ENCODE measurements at regions not wholly inside any gene's neighbourhood (a gene's known extent, or its start where the extent isn't known, plus 50 kb on each side); places are given as distances from the start of the nearest gene placed in this dataset.

DNA sequence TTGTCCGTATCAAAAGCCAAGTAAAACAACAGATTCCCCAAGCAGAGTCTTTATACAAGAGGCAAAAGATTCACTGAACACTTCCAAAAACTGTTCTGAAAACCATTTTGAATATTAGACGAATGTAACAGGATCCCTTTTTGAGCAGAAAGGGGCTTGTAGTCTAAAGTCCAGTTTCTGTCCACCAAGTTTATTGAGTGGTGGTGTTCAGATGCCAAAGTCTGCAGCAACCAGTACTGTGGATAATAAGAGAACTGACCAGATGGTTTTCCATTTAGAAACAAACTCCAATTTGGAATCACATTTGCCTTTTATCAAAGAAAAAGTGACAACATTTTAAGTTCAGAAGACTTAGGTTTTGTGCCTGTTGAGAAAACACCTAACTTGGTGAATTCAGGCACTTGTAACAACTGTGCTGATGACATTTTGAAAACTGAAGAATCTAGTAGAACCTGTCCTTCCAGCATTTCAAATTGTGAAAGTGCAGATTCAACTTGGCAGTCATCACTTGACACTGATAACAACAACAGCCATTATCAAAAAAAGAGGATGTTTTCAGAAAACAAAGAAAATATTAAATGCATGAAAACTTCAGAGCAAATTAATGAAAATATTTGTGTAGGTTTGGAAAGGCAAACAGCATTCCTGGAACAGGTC, 217.1 kb downstream of the CSNK2A3 start:
- DNase-seq (ENCODE audit: low read depth), result no peak

DNA sequence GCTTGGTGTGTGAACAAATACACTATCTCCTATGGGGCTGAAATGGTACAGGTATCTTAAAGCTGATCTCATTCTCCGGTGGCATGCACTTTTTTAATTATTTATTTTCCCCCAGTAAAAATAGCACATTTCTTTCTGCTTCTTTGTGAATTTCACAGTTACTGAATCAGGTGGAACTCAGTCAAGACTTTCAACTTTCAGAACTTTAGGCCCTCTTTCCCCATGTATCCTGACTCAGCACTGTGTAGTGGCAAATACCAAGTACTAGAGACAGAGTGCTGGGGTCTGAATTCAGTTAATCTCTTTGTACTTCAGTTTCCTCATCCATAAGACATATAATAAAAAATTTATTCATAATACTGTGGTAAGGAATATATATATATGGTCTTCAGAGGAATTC, 223.9 kb downstream of the CSNK2A3 start:
- DNase-seq (ENCODE audit: low read depth), result no peak

DNA sequence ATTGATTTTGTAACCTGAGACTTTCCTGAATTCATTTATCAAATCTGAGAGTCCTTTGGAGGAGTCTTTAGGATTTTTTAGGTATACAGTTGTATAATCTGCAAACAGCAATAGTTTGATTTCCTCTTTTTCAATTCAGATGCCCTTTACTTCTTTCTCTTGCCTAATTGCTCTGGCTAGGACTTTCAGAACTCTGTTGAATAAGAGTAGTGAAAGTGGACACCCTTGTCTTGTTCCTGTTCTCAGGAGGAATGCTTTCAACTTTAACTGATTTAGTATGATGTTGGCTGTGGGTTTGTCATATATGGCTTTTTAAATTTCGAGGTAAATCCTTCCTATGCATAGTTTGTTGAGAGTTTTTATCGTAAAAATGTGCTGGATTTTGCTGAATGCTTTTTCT, 227.4 kb downstream of the CSNK2A3 start:
- no peak for DNase-seq (ENCODE audit: low read depth)

DNA sequence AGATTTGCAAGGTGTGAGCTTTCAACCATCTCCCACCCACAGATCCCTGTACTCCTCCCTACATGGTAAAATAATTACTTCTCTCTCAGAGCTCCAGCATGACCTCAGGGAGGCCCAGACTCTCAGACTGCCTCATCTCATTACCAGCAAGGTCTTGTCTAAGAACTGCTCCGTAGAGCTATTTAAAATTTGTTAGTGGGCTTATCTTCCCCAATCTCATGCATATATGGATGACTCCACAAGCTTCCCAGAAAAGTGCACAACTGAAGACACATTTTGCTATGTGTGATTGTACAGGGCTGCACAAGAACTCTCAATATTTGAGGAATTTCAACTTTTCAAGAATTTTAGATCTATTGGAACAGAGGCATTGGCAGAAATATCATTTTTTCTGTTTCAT, 230.3 kb downstream of the CSNK2A3 start:
- no peak for DNase-seq (ENCODE audit: low read depth)

DNA sequence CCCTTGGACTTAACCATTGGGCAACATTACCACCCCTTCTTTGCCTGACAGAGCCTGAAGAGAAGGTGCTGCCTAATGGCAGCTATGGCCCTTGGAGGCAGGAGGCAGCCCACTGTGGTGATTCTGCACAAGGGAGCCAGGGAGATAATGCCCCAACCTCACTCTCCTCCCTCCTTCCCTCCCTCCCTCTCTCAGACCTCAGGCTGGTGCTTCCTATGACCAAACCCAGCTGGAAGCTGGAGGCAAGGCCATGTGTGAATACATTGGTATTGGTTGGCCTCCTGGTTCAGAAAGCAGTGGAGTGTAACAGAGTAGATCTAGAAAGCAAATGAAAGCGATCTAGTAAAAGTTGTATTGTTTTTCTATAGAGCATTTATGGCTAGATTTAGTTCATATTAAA, 233.1 kb downstream of the CSNK2A3 start:
- no peak for DNase-seq (ENCODE audit: low read depth)

DNA sequence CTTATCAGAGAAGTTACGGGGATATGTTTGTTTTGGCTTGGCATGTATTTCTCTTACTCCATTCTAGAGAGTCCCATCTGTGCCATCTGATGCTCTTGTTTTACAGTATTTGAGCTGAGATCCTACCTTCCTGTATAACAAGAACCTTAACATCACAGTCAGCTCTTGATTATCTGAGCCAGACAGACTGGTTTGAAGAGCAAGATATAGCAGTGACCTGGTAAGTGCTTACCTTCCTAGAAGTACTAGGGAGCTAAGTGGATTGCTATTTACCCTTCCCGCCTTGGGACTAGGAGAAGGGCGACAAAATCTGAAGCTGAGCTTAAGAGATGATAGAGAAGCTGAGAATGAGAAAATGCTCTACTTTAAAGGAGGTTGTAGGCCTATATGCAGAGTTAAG, 235.3 kb downstream of the CSNK2A3 start:
- no peak for DNase-seq (ENCODE audit: low read depth)

DNA sequence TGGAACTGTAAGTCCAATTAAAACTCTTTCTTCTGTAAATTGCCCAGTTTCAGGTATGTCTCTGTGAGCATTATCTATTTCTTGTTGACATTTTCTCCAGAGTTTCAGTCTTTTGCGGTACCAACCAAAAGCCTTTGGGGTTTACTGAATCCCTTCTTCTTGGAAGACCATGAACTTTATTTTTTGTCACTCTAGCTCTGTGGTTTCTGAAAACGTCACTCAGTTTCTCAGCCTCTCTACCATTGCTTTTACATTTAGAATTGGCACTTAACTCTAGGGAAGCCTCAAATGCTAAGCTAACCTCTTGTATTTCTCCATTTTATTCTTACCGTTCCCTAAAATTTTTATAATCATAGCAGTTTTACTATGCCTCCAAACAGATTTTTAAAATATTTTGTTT, 237.6 kb downstream of the CSNK2A3 start:
- no peak for DNase-seq (ENCODE audit: low read depth)

DNA sequence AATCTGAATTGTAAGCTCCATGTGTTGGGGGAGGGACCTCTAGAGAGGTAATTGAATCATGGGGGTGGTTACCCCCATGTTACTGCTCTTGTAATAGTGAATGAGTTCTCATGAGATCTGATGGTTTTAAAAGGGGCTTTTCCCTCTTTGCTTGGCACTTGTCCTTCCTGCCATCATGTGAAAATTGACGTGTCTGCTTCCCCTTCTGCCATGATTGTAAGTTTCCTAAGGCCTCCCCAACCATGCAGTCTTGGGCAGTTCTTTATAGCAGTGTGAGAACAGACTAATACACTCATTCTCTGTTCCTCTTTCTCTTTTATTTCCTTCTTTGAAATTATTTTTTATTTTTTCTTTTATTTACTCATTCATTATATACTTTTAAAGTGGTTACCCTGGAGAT, 239.4 kb downstream of the CSNK2A3 start:
- no peak for DNase-seq (ENCODE audit: low read depth)

DNA sequence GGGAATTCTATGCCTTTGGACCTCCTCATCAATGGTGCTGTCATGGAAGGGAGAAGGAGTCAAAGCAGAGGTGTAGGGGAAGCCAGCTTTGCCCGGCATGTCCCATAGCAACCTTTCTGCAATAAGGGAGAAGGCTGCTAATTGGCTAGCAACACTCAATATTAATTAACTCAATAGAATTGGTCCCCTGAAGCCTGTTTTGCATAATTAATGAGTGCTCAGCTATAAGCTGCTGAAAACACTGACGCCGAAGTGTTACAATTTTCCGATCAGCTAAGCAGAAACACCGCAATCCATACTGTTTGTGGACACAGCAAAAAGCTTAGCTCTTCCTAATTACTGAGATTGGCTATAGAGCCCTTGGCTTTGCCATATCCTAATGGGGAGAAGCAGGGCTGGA, 245.0 kb downstream of the CSNK2A3 start:
- no peak for DNase-seq (ENCODE audit: low read depth)

DNA sequence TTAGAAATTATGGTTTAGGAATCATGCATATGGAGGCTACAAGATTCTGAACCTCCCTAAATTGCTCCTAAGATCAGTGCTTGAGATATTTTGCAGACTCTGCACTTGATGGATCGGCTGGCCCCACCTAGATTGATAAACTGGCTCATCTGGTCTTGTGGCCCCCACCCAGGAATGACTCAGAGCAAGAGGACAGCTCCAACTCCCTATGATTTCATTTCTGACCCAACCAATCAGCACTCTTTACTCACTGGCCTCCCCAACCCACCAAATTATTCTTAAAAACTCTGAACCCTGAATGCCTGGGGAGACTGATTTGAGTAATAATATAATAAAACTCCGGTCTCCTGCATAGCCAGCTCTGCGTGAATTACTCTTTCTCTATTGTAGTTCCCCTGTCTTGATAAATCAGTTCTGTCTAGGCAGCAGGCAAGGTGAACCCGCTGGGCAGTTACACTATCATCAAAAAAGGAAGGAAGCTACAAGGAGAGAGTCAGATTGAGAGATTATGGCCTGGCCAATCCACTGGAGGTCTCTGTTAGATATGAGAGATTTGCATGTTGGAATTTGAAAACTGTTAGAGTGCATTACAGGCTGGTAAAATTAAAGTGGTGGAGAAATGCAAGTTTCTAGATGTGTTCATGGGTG, 245.8 kb downstream of the CSNK2A3 start:
- no peak for DNase-seq (ENCODE audit: low read depth)

DNA sequence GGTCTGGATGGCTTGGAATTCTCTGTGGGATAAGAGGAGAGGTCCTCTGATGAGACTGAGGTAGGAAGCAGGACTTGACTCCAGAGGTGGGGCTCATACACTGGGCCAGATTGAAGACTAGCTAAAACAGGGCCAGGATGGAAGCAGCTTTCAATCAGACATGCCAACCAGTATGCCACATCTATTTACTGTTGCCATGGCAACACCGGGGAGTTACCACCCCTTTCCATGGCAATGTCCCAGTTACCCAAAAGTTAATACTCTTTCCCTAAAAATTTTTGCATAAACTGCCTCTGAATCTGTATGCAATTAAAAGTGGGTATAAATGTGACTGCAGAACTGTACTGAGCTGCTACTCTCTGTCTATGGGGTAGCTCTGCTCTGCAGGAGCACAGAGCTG, 247.5 kb upstream of the ZBED5 start:
- no peak for DNase-seq (ENCODE audit: low read depth)

DNA sequence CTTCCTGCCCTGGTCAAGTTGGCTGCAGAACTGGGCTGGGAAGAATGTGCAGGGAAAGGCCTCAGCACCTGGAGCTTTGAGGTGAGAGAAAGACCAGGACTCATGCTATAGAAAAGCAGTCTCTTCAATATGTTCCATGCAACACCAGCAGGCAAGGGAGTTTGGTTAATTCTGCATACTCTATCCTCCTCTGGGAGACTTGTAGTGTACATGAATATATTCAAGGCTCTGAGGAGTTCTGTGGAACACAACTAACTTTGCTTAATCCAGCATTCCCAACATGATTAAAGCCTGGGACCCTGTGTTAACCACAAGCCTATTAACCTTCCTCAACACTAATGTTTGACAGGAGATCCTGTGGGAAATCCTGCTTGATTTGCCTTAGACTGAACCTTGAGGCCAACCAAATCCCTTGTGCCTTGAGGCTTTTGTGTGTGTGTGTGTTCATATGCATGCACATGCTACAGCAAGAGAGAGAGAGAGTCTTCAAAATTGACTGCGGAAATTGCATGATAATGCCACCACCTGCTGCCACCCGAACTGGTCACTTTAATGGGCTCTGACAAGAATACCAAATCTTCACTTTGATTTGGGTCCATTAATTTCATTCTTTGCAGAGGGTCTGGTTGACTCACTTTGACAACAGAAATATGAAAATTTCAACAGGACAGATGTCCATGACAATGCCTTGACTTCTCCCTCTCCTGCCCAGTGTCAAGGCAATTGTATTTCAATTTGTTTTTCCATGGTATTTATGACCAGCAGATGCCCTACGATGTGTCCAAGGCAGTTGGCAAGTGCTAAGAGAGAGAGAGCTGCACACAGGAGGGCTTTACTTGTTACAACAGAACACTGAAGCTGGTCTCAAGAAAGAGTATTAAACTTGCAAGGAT, 238.2 kb upstream of the ZBED5 start:
- no peak for DNase-seq (ENCODE audit: low read depth)

DNA sequence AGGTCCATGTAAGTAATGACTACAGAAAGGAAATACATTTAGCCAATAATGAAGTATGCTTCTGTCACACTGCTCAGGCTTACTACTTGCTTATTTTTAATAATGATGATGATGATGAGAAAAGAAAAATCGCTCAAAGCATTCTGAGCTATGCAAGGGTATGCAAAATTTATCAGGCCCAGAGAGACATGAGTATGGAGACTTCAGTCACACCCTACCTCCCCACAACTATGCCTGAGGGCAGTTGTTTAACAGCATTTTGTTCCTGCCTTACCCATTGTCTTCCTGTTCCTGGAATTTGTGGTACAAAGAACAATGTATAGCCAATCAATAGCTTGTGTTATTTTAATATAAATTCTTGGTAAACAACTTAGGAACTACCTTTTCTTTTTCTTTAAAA, 232.6 kb upstream of the ZBED5 start:
- no peak for DNase-seq (ENCODE audit: low read depth)

DNA sequence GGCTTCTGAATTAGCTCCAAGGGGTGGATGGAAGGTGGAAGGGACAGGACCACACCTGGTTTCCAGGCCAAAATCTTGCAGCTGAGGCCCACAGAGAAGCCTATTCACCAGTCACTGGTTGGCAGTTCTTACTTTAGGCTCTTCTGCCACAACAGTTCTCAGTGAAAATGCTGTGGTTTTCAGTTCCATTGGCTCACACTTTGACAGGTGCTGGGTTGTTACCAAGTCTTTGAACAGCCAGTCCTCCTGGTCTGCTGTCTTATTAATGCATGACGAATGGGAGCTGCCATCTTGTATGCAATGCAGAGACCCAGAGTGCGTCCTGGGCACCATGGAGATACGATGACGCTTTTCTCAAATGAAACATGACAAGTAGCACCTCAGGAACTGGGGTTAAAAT, 232.0 kb upstream of the ZBED5 start:
- no peak for DNase-seq (ENCODE audit: low read depth)

DNA sequence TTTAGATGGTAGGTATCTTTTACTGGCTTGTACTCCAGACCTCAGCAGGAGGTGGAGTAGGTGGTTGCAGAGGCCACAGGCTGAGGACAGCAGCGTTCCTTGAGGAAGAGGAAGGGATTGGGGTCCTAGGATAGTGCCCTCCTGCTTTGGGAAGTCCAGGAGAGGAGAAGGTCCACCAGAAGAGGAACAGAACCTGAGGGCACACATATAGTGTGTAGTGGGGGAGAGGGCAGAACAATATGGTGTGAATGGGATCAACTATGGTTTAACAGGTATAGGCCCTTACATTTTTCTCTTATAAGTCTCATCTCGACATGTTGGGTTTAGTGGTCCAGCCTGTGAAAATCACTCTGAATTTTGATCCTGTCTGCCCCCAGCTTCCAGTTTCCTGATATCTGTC, 229.1 kb upstream of the ZBED5 start:
- DNase-seq (ENCODE audit: low read depth), result no peak

DNA sequence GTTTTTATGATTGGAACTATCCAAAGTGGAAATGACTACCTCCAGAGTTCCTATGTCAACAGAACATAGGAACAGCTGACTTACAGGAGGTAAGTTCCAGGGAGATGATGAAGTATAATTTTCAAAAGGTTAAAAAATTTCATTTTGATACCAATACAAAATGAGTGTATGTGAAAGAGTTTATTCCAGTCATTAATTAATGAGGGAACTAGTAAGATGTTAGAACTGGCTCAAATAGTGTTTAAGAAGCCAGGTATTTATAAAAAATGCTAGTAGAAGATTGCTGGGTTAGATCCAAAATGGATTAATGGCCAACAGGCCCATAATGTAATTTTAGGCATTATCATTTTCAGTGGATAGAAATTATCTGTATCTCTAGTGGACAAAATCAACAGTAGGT, 227.7 kb upstream of the ZBED5 start:
- DNase-seq (ENCODE audit: low read depth), result no peak

DNA sequence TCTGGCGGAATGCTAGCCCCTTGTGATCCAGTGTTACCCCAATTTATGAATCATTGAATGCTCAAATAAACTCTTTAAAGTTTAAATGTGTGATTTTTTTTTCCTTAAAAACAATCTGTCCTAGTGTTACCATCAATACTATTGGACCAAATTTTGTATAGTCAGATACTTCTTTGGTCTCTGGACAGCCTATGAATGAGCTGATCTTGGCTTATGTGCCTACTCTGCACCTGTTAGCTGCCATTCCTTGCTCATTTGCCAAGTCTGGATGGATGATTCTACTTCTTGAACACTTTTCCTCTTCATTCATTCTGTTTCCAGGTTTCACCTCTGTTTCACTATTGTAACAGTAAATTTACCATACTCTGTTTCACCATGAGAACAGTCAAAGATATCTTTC, 226.5 kb upstream of the ZBED5 start:
- DNase-seq (ENCODE audit: low read depth), result no peak

DNA sequence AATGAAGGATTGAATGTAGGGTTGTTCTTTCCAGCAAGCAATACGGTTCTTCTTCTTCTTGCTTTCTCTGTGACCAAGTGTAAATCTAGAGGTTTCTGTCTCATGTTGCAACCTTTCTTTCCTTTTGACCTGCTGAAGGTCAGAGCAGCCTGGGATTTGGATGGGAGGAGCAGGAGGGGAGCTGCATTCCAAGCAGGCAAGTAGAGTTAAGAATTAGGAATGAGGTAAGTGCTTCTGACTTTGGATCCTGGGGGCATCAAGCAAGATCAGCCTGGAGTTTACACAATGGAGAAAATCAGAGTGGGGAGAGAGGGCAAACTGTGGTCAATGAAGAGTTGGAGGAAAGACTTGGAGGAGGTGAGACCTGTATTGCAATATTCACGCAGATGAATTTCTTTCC, 225.6 kb upstream of the ZBED5 start:
- DNase-seq (ENCODE audit: low read depth), result no peak

DNA sequence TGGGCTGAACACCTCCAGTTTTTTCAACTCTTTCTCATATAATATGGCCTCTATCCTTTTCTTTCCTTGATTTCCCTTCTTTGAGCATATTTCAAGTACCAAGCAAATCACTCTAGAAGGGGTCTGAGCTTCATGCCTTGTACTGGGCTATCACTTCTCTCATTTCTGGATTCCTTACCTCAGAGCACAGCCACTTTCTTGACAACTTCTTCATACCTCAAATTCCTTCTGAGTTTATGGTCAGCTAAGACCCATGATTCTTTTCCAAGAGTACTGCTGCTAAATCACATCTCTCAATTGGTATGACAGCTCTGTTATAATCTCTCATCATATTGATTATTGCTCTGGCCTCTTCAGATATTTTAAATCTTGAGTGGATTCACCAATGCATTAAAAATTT, 224.8 kb upstream of the ZBED5 start:
- DNase-seq (ENCODE audit: low read depth), result no peak

DNA sequence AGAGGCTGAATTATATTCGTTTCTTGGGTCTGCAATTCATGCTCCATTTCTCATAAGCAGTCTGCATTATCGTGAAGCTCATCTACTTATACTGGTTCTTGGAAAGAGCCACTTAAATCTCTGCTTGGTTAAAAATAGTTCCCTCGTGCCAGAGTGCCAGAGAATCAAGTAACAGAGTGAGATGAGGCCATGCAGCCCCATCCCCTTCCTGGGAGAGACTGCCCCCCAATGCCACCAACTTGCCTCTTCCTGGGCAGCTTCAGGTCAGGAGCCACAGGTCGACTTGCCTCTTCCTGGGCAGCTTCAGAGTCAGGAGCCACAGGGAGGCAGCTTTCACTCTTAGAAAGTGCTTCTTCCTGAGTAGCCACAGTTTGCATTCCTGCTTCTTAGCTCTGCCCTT, 223.9 kb upstream of the ZBED5 start:
- no peak for DNase-seq (ENCODE audit: low read depth)

DNA sequence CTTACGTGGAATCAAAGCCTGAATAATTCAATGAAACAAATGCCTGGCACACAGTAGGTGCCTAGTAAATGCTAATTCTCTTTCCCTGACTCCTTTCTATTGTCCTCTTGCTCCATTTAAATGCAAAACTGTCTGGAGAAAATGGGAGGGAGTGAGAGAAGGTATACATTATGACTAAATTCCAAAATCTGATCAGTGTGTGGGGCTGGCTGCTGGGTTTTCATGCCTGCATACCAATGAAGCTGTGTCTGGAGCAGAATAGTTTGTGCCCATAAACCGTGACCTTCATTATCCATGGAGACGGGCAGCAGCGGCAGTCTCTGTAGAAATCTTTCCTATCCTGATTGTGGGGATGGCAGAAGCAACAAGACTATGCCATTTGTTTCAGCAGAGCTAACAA, 223.4 kb upstream of the ZBED5 start:
- no peak for DNase-seq (ENCODE audit: low read depth)

DNA sequence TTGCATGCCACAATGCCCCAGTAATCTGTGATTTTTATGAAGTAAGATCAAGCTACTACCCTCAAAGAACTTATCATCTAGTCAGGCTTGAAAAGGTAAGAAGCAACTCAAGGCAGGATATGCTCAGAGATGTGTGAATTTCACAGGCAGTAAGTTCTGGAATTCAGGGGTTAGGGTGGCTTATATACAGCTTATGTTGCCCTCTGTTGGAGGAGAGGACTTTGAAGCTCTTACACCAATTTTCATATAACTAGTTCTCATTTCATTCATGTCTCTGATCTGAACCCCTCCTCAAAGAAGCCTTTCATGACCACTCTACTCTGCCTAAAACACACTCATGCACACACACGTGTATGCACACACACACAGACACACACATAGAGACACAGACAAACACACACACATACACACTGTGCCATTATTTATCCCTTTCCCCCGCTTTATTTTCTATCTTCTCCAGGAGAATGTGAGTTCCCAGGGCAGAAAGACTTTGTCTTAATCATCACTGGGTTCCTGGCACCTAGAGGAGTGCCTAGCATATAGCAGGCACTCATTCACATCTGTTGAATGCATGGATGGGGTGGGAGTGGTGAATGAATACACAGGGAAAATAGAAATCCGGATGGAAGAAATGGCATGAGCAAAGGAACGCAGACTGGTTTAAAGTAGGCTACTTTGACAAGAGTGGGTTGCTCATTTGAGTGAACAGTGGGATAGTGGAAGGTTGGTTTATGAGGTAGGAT, 220.7 kb upstream of the ZBED5 start:
- DNase-seq (ENCODE audit: low read depth), result no peak
